ENCODE measurements at regions not wholly inside any gene's neighbourhood (a gene's known extent, or its start where the extent isn't known, plus 50 kb on each side); places are given as distances from the start of the nearest gene placed in this dataset.

- no peaks in the 10 kb centered on the region for H3K4me1 ChIP-seq
- H3K27me3 ChIP-seq, result no peaks in the 10 kb centered on the region
- H3K36me3 ChIP-seq, result no peaks in the 10 kb centered on the region
- H3K4me3 ChIP-seq, result no peak overlapping the region
- WGBS, 4 donors, result 50 to 77% (median 68%) methylated on average over 2 of the region's 2 CpGs
- H3K27ac ChIP-seq, result no peak overlapping the region
- H3K9me3 ChIP-seq, result peaks cover 0 to 12% (median 0%) of the 10 kb centered on the region in 12 donors
- ATAC-seq (no peak), DNase-seq (no peak)
- intact Hi-C loops (cut with DNase I), result no loop called here
- TF ChIP-seq CTCF (IDR thresholded peaks at IDR 0.05) (no peak), POLR2A (IDR thresholded peaks at IDR 0.05) (no peak)
Measured at GRCh38 chr4:114494246-114494803, 104.3 kb upstream of the UGT8 start.

- WGBS, 4 donors, result 34 to 80% (median 57%) methylated on average over 8 of the region's 8 CpGs
- no peak for DNase-seq
- H3K4me1 ChIP-seq, result no peaks in the 10 kb centered on the region
- no peaks in the 10 kb centered on the region for H3K36me3 ChIP-seq
- H3K27ac ChIP-seq, result no peak overlapping the region
- ATAC-seq, result no peak
- intact Hi-C loops (cut with DNase I), result no loop called here
- peaks cover 0 to 12% (median 0%) of the 10 kb centered on the region in 12 donors for H3K9me3 ChIP-seq
- H3K27me3 ChIP-seq, result no peaks in the 10 kb centered on the region
- no peak for TF ChIP-seq POLR2A (IDR thresholded peaks at IDR 0.05)
- TF ChIP-seq CTCF (IDR thresholded peaks at IDR 0.05), result no peak
- no peak overlapping the region for H3K4me3 ChIP-seq
Measured at GRCh38 chr4:114495471-114495928, 103.1 kb upstream of the UGT8 start.

GRCh38 chr4:114497116-114497515 is 101.5 kb upstream of the UGT8 start:
- intact Hi-C loops (cut with DNase I), result no loop called here
- Histone ChIP-seq H3K4me3 (no peak overlapping the region), H3K4me1 (no peaks in the 10 kb centered on the region), H3K27ac (no peak overlapping the region), H3K27me3 (no peaks in the 10 kb centered on the region), H3K9me3 (peaks cover 0 to 12% (median 0%) of the 10 kb centered on the region in 12 donors), H3K36me3 (no peaks in the 10 kb centered on the region)
- DNase-seq, result no peak
- no peak for TF ChIP-seq CTCF (IDR thresholded peaks at IDR 0.05)
- no peak for TF ChIP-seq POLR2A (IDR thresholded peaks at IDR 0.05)
- ATAC-seq, result no peak

- no peaks in the 10 kb centered on the region for H3K27me3 ChIP-seq
- H3K4me1 ChIP-seq, result no peaks in the 10 kb centered on the region
- intact Hi-C loops (cut with DNase I), result no loop called here
- TF ChIP-seq POLR2A (IDR thresholded peaks at IDR 0.05) (no peak), CTCF (IDR thresholded peaks at IDR 0.05) (no peak)
- DNase-seq, result no peak
- no peak overlapping the region for H3K27ac ChIP-seq
- no peaks in the 10 kb centered on the region for H3K9me3 ChIP-seq
- no peak for ATAC-seq
- no peaks in the 10 kb centered on the region for H3K36me3 ChIP-seq
- no peak overlapping the region for H3K4me3 ChIP-seq
Measured at GRCh38 chr4:114509340-114509739, 89.3 kb upstream of the UGT8 start.
